Vagina (tissue), 2 donors: ENCODE measurements at regions not wholly inside any gene's neighbourhood (a gene's known extent, or its start where the extent isn't known, plus 50 kb on each side); places are given as distances from the start of the nearest gene placed in this dataset.

Source experiments
- DNase-seq, 2 donors: peaks; one replicate each; pipeline ENCODE4 v3.0.0-alpha.2; 2017; ENCODE audit errors: extremely low spot score in 2 of 2
- H3K27ac ChIP-seq: fragments of 200-600 bp; sonication (generic); one replicate; pipeline ENCODE4 v1.5.1; 2019
- H3K27me3 ChIP-seq: fragments of 200-600 bp; sonication (generic); one replicate; pipeline ENCODE4 v1.5.1; 2019
- H3K36me3 ChIP-seq, 2 donors: fragments of 200-600 bp; sonication (generic); one replicate each; pipeline ENCODE4 v1.5.1; 2017 to 2019
- H3K4me1 ChIP-seq: fragments of 200-600 bp; sonication (generic); one replicate; pipeline ENCODE4 v1.5.1; 2019
- H3K4me3 ChIP-seq, 2 donors: fragments of 200-600 bp; sonication (generic); 1 replicate in 1 of 2; 2 replicates in 1 of 2; pipeline ENCODE4 v1.5.1; 2016 to 2019
- H3K9me3 ChIP-seq: fragments of 200-600 bp; sonication (generic); one replicate; pipeline ENCODE4 v1.5.1; 2019
- CTCF ChIP-seq, 3 experiments: fragments of 450-650 bp in 2 of 3; fragments of 200-600 bp in 1 of 3; sonication (generic) in 1 of 3; IDR thresholded peaks; one replicate each; pipeline ENCODE4 v1.5.1; 2017 to 2019; ENCODE audit warnings: antibody characterized with exemption in 3 of 3, mild to moderate bottlenecking in 2 of 3, moderate library complexity in 2 of 3
- POLR2A ChIP-seq, 2 donors: fragments of 450-650 bp; IDR thresholded peaks; one replicate each; pipeline ENCODE4 v1.6.1; 2017; ENCODE audit warnings: antibody characterized with exemption in 2 of 2, mild to moderate bottlenecking in 2 of 2, moderate library complexity in 2 of 2
- POLR2AphosphoS5 ChIP-seq, 2 donors: sonication (generic); formaldehyde crosslinking; IDR thresholded peaks; one replicate each; pipeline ENCODE4 v1.9.0; 2017; ENCODE audit warnings: antibody characterized with exemption in 2 of 2, mild to moderate bottlenecking in 2 of 2, low read depth in 1 of 2; ENCODE audit not compliant: insufficient read depth in 1 of 2
- intact Hi-C: fragments of 100-400 bp; cut with DNase I; formaldehyde crosslinking; loops from one replicate; pipeline ENCODE4 v1.15.1; 2023

- no peaks in the 10 kb centered on the region for H3K36me3 ChIP-seq
- no peaks in the 10 kb centered on the region for H3K4me1 ChIP-seq
- no peaks in the 10 kb centered on the region for H3K27me3 ChIP-seq
- DNase-seq: no peak
- TF ChIP-seq POLR2A (IDR thresholded peaks at IDR 0.05): no peak
- no peak for TF ChIP-seq CTCF (IDR thresholded peaks at IDR 0.05)
- TF ChIP-seq POLR2AphosphoS5 (IDR thresholded peaks at IDR 0.05; ENCODE audit: insufficient read depth in 1 of 2, low read depth in 1 of 2): no peak
- no peak overlapping the region for H3K27ac ChIP-seq
- H3K9me3 ChIP-seq: no peaks in the 10 kb centered on the region
- intact Hi-C loops: no loop called here
- no peak overlapping the region for H3K4me3 ChIP-seq
Measured at GRCh38 chr12:114172135-114172534, 206.0 kb upstream of the RBM19 start.

GRCh38 chr12:114168061-114168460, 201.9 kb upstream of the RBM19 start:
- H3K4me1 ChIP-seq: no peaks in the 10 kb centered on the region
- H3K4me3 ChIP-seq: no peak overlapping the region
- DNase-seq: no peak
- no peaks in the 10 kb centered on the region for H3K27me3 ChIP-seq
- H3K36me3 ChIP-seq: no peaks in the 10 kb centered on the region
- intact Hi-C loops: no loop called here
- no peaks in the 10 kb centered on the region for H3K9me3 ChIP-seq
- no peak for TF ChIP-seq CTCF (IDR thresholded peaks at IDR 0.05)
- TF ChIP-seq POLR2A (IDR thresholded peaks at IDR 0.05): no peak
- TF ChIP-seq POLR2AphosphoS5 (IDR thresholded peaks at IDR 0.05; ENCODE audit: insufficient read depth in 1 of 2, low read depth in 1 of 2): no peak
- H3K27ac ChIP-seq: no peak overlapping the region

GRCh38 chr12:114167431-114167830, 201.3 kb upstream of the RBM19 start:
- H3K4me3 ChIP-seq: no peak overlapping the region
- H3K27me3 ChIP-seq: no peaks in the 10 kb centered on the region
- no peaks in the 10 kb centered on the region for H3K4me1 ChIP-seq
- no peaks in the 10 kb centered on the region for H3K36me3 ChIP-seq
- no peak for TF ChIP-seq POLR2A (IDR thresholded peaks at IDR 0.05)
- no peak for TF ChIP-seq CTCF (IDR thresholded peaks at IDR 0.05)
- no peak for TF ChIP-seq POLR2AphosphoS5 (IDR thresholded peaks at IDR 0.05; ENCODE audit: insufficient read depth in 1 of 2, low read depth in 1 of 2)
- no peaks in the 10 kb centered on the region for H3K9me3 ChIP-seq
- H3K27ac ChIP-seq: no peak overlapping the region
- intact Hi-C loops: no loop called here
- no peak for DNase-seq

GRCh38 chr12:114166362-114166761, 200.2 kb upstream of the RBM19 start:
- TF ChIP-seq CTCF (IDR thresholded peaks at IDR 0.05) (no peak), POLR2AphosphoS5 (IDR thresholded peaks at IDR 0.05; ENCODE audit: insufficient read depth in 1 of 2, low read depth in 1 of 2) (no peak), POLR2A (IDR thresholded peaks at IDR 0.05) (no peak)
- no peak overlapping the region for H3K4me3 ChIP-seq
- H3K9me3 ChIP-seq: no peaks in the 10 kb centered on the region
- intact Hi-C loops: no loop called here
- no peaks in the 10 kb centered on the region for H3K36me3 ChIP-seq
- DNase-seq: no peak
- no peaks in the 10 kb centered on the region for H3K27me3 ChIP-seq
- H3K27ac ChIP-seq: no peak overlapping the region
- no peaks in the 10 kb centered on the region for H3K4me1 ChIP-seq

- Histone ChIP-seq H3K36me3 (no peaks in the 10 kb centered on the region), H3K4me3 (no peak overlapping the region), H3K9me3 (no peaks in the 10 kb centered on the region), H3K27ac (no peak overlapping the region), H3K4me1 (no peaks in the 10 kb centered on the region), H3K27me3 (no peaks in the 10 kb centered on the region)
- intact Hi-C loops: no loop called here
- no peak for DNase-seq
- TF ChIP-seq CTCF (IDR thresholded peaks at IDR 0.05) (no peak), POLR2A (IDR thresholded peaks at IDR 0.05) (no peak), POLR2AphosphoS5 (IDR thresholded peaks at IDR 0.05; ENCODE audit: insufficient read depth in 1 of 2, low read depth in 1 of 2) (no peak)
Measured at GRCh38 chr12:114165921-114166320, 199.8 kb upstream of the RBM19 start.
